ENCODE measurements at regions not wholly inside any gene's neighbourhood (a gene's known extent, or its start where the extent isn't known, plus 50 kb on each side); places are given as distances from the start of the nearest gene placed in this dataset.

- Histone ChIP-seq H3K9me3 (no peaks in the 10 kb centered on the region), H3K27ac (no peak overlapping the region), H3K4me1 (ENCODE audit: control insufficient read depth in 1 of 2, low read depth in 2 of 2) (no peaks in the 10 kb centered on the region), H3K4me3 (no peak overlapping the region), H3K36me3 (no peaks in the 10 kb centered on the region), H3K27me3 (replicated peaks; ENCODE audit: insufficient read depth) (no peaks in the 10 kb centered on the region)
- no peak for TF ChIP-seq CTCF (IDR thresholded peaks at IDR 0.05)
- DNase-seq (ENCODE audit: low spot score), result no peak
- ATAC-seq (ENCODE audit: insufficient number of reproducible peaks, low FRiP score, low read depth), result no peak
These were observed 826.9 kb upstream of the EYS start for GRCh38 chr6:66533921-66534404.

- no peaks in the 10 kb centered on the region for H3K36me3 ChIP-seq
- H3K4me3 ChIP-seq, result no peak overlapping the region
- no peaks in the 10 kb centered on the region for H3K27me3 ChIP-seq (replicated peaks; ENCODE audit: insufficient read depth)
- H3K27ac ChIP-seq, result no peak overlapping the region
- no peak for ATAC-seq (ENCODE audit: insufficient number of reproducible peaks, low FRiP score, low read depth)
- no peak for TF ChIP-seq CTCF (IDR thresholded peaks at IDR 0.05)
- H3K4me1 ChIP-seq (ENCODE audit: control insufficient read depth in 1 of 2, low read depth in 2 of 2), result no peaks in the 10 kb centered on the region
- no peaks in the 10 kb centered on the region for H3K9me3 ChIP-seq
- DNase-seq (ENCODE audit: low spot score), result no peak
These were observed 819.0 kb upstream of the EYS start for GRCh38 chr6:66526061-66526460.

- Histone ChIP-seq H3K36me3 (no peaks in the 10 kb centered on the region), H3K4me1 (ENCODE audit: control insufficient read depth in 1 of 2, low read depth in 2 of 2) (no peaks in the 10 kb centered on the region), H3K9me3 (no peaks in the 10 kb centered on the region), H3K27ac (no peak overlapping the region), H3K4me3 (no peak overlapping the region), H3K27me3 (replicated peaks; ENCODE audit: insufficient read depth) (no peaks in the 10 kb centered on the region)
- TF ChIP-seq CTCF (IDR thresholded peaks at IDR 0.05), result no peak
- no peak for ATAC-seq (ENCODE audit: insufficient number of reproducible peaks, low FRiP score, low read depth)
- DNase-seq (ENCODE audit: low spot score), result no peak
These were observed 815.8 kb upstream of the EYS start for GRCh38 chr6:66522864-66523263.

- H3K36me3 ChIP-seq, result no peaks in the 10 kb centered on the region
- no peak for TF ChIP-seq CTCF (IDR thresholded peaks at IDR 0.05)
- H3K27ac ChIP-seq, result no peak overlapping the region
- ATAC-seq (ENCODE audit: insufficient number of reproducible peaks, low FRiP score, low read depth) (no peak), DNase-seq (ENCODE audit: low spot score) (no peak)
- H3K9me3 ChIP-seq, result no peaks in the 10 kb centered on the region
- H3K4me3 ChIP-seq, result no peak overlapping the region
- H3K4me1 ChIP-seq (ENCODE audit: control insufficient read depth in 1 of 2, low read depth in 2 of 2), result no peaks in the 10 kb centered on the region
- H3K27me3 ChIP-seq (replicated peaks; ENCODE audit: insufficient read depth), result no peaks in the 10 kb centered on the region
These were observed 809.4 kb upstream of the EYS start for GRCh38 chr6:66516377-66516776.

GRCh38 chr6:66508433-66508832 lies 801.4 kb upstream of the EYS start:
- DNase-seq (ENCODE audit: low spot score), result no peak
- no peak for ATAC-seq (ENCODE audit: insufficient number of reproducible peaks, low FRiP score, low read depth)
- H3K4me3 ChIP-seq, result no peak overlapping the region

More at GRCh38 chr6:66508433-66508832, 801.4 kb upstream of the EYS start:
- Histone ChIP-seq H3K27me3 (replicated peaks; ENCODE audit: insufficient read depth) (no peaks in the 10 kb centered on the region), H3K4me1 (ENCODE audit: control insufficient read depth in 1 of 2, low read depth in 2 of 2) (no peaks in the 10 kb centered on the region), H3K27ac (no peak overlapping the region), H3K9me3 (no peaks in the 10 kb centered on the region), H3K36me3 (no peaks in the 10 kb centered on the region)
- TF ChIP-seq CTCF (IDR thresholded peaks at IDR 0.05), result no peak

All from thoracic aorta (tissue), 2 donors.